ENCODE measurements at regions not wholly inside any gene's neighbourhood (a gene's known extent, or its start where the extent isn't known, plus 50 kb on each side); places are given as distances from the start of the nearest gene placed in this dataset.

GRCh38 chr5:104635227-104635626, 1072.6 kb upstream of the NUDT12 start:
- no peak for TF ChIP-seq EZH2 (IDR thresholded peaks at IDR 0.05)
- TF ChIP-seq POLR2AphosphoS5 (IDR thresholded peaks at IDR 0.05; ENCODE audit: borderline replicate concordance, low read depth, low read length): no peak
- no peak for TF ChIP-seq FOXP2 (optimal IDR thresholded peaks at IDR 0.05; ENCODE audit: control extremely low read depth, extremely low read length, insufficient read depth)

Measured in SK-N-MC (cell line).